ENCODE measurements at regions not wholly inside any gene's neighbourhood (a gene's known extent, or its start where the extent isn't known, plus 50 kb on each side); places are given as distances from the start of the nearest gene placed in this dataset.

DNA sequence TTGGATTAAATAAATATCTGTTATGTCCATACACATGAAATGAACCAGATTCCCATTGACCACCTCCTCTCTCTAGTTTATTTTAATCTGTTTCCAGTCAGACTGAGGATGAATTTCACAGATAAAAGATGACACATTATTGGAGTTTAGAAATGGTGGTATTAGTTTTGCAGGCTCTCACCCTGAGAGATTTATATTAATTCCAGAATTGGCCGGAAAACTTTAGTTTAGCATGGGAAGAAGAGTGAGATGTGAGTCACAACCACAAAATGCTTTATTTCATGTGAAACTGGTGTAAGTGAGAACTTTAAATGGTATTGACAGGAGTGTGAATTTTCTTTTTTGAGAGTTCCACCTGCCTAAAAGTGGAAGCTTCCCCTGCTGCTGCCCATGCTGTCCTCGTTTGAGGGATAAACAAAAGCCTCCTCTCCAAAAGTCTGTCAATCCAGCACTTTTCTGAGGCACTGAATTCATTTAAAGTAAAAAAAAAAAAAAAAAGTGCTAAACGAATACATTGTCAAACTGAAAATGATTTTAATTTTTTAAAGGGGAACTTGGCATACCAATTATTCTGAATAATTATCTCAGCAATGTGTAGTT lies 65.1 kb upstream of the EPHA3 start:
- Histone ChIP-seq H4K12ac (ENCODE audit: low read depth, low read length) (no peak overlapping the region), H2BK12ac (ENCODE audit: low read length) (no peak overlapping the region), H3K4me2 (ENCODE audit: low read length) (no peak overlapping the region), H3K4me1 (ENCODE audit: control insufficient read depth in 1 of 2, insufficient read depth in 2 of 2, low read length in 2 of 2) (no peaks in the 10 kb centered on the region), H3K9ac (ENCODE audit: low read length) (no peak overlapping the region), H4K91ac (ENCODE audit: low read depth, low read length) (no peak overlapping the region), H3K4ac (ENCODE audit: low read depth, low read length) (no peak overlapping the region), H3K9me3 (ENCODE audit: insufficient read depth, low read depth, low read length) (no peaks in the 10 kb centered on the region), H3K27me3 (ENCODE audit: insufficient read depth, low read length) (no peaks in the 10 kb centered on the region), H2BK5ac (ENCODE audit: low read depth, low read length, poor library complexity) (no peak overlapping the region), H2AFZ (ENCODE audit: insufficient read depth, low read length, poor library complexity) (no peak overlapping the region), H3K18ac (ENCODE audit: low read length) (no peak overlapping the region), H3K27ac (ENCODE audit: low read depth, low read length) (no peak overlapping the region), H3K14ac (ENCODE audit: low read length) (no peak overlapping the region), H3K79me1 (ENCODE audit: low read length) (no peaks in the 10 kb centered on the region), H4K8ac (ENCODE audit: low read depth, low read length) (no peak overlapping the region), H2AK5ac (ENCODE audit: low read length) (no peak overlapping the region), H2BK120ac (ENCODE audit: insufficient read depth, low read length, poor library complexity) (no peak overlapping the region), H3K79me2 (ENCODE audit: control insufficient read depth, insufficient read depth, low read length, poor library complexity) (no peaks in the 10 kb centered on the region), H3K4me3 (ENCODE audit: low read depth, low read length) (no peak overlapping the region), H3K23ac (ENCODE audit: low read length) (no peak overlapping the region), H3K36me3 (ENCODE audit: control insufficient read depth in 1 of 2, insufficient read depth in 2 of 2, low read length in 2 of 2) (no peaks in the 10 kb centered on the region)
- no peak for DNase-seq
- WGBS (ENCODE audit: extremely low coverage, insufficient coverage, insufficient read length), result no CpG with 5 or more reads among the region's 3 CpGs

- no peaks in the 10 kb centered on the region for H3K4me1 ChIP-seq (ENCODE audit: control insufficient read depth in 1 of 2, insufficient read depth in 2 of 2, low read length in 2 of 2)
- H3K9me3 ChIP-seq (ENCODE audit: insufficient read depth, low read depth, low read length), result no peaks in the 10 kb centered on the region
- no peak overlapping the region for H3K27ac ChIP-seq (ENCODE audit: low read depth, low read length)
- no peaks in the 10 kb centered on the region for H3K79me2 ChIP-seq (ENCODE audit: control insufficient read depth, insufficient read depth, low read length, poor library complexity)
- H3K36me3 ChIP-seq (ENCODE audit: control insufficient read depth in 1 of 2, insufficient read depth in 2 of 2, low read length in 2 of 2), result no peaks in the 10 kb centered on the region
- no CpG with 5 or more reads among the region's 6 CpGs for WGBS (ENCODE audit: extremely low coverage, insufficient coverage, insufficient read length)
- no peak overlapping the region for H3K9ac ChIP-seq (ENCODE audit: low read length)
- no peak overlapping the region for H3K18ac ChIP-seq (ENCODE audit: low read length)
- H3K4me2 ChIP-seq (ENCODE audit: low read length), result no peak overlapping the region
- no peak overlapping the region for H2BK12ac ChIP-seq (ENCODE audit: low read length)
- no peaks in the 10 kb centered on the region for H3K79me1 ChIP-seq (ENCODE audit: low read length)
- no peak overlapping the region for H3K14ac ChIP-seq (ENCODE audit: low read length)
- H4K91ac ChIP-seq (ENCODE audit: low read depth, low read length), result no peak overlapping the region
- H2AFZ ChIP-seq (ENCODE audit: insufficient read depth, low read length, poor library complexity), result no peak overlapping the region
- DNase-seq, result no peak
- H3K27me3 ChIP-seq (ENCODE audit: insufficient read depth, low read length), result no peaks in the 10 kb centered on the region
- H2BK5ac ChIP-seq (ENCODE audit: low read depth, low read length, poor library complexity), result no peak overlapping the region
- H4K12ac ChIP-seq (ENCODE audit: low read depth, low read length), result no peak overlapping the region
- no peak overlapping the region for H4K8ac ChIP-seq (ENCODE audit: low read depth, low read length)
- H3K23ac ChIP-seq (ENCODE audit: low read length), result no peak overlapping the region
- H3K4me3 ChIP-seq (ENCODE audit: low read depth, low read length), result no peak overlapping the region
- H3K4ac ChIP-seq (ENCODE audit: low read depth, low read length), result no peak overlapping the region
- H2BK120ac ChIP-seq (ENCODE audit: insufficient read depth, low read length, poor library complexity), result no peak overlapping the region
- no peak overlapping the region for H2AK5ac ChIP-seq (ENCODE audit: low read length)
Observed at GRCh38 chr3:89043406-89043932, 64.0 kb upstream of the EPHA3 start.

DNA sequence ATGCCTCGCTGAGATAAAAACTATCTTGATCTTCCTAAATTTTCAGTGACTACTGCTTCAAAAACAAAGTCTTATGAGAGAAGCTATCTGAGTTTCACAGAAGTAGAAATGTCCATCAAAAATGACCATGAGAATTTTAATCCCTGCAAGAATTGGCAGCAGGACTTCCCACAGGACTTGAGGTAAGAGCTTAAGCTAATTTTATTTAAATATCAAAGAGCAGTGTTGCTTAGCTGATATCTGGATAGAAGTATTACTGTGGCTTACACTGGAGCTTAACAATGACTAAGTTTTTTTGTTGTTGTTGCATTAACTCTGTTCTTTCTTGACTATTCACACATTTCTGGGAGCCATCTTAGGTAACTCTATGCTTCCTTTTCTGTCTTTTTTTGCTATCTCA lies 60.8 kb upstream of the EPHA3 start:
- no peak for DNase-seq
- no peaks in the 10 kb centered on the region for H3K9me3 ChIP-seq (ENCODE audit: insufficient read depth, low read depth, low read length)
- no peak overlapping the region for H3K18ac ChIP-seq (ENCODE audit: low read length)
- no peak overlapping the region for H2BK12ac ChIP-seq (ENCODE audit: low read length)
- no peak overlapping the region for H4K8ac ChIP-seq (ENCODE audit: low read depth, low read length)
- H4K91ac ChIP-seq (ENCODE audit: low read depth, low read length), result no peak overlapping the region
- H2BK120ac ChIP-seq (ENCODE audit: insufficient read depth, low read length, poor library complexity), result no peak overlapping the region
- H4K12ac ChIP-seq (ENCODE audit: low read depth, low read length), result no peak overlapping the region
- no CpG with 5 or more reads among the region's 1 CpG for WGBS (ENCODE audit: extremely low coverage, insufficient coverage, insufficient read length)
- no peak overlapping the region for H3K4me2 ChIP-seq (ENCODE audit: low read length)
- H3K79me1 ChIP-seq (ENCODE audit: low read length), result no peaks in the 10 kb centered on the region
- no peak overlapping the region for H3K23ac ChIP-seq (ENCODE audit: low read length)
- H3K27me3 ChIP-seq (ENCODE audit: insufficient read depth, low read length), result no peaks in the 10 kb centered on the region
- H3K27ac ChIP-seq (ENCODE audit: low read depth, low read length), result no peak overlapping the region
- no peak overlapping the region for H2AFZ ChIP-seq (ENCODE audit: insufficient read depth, low read length, poor library complexity)
- H3K36me3 ChIP-seq (ENCODE audit: control insufficient read depth in 1 of 2, insufficient read depth in 2 of 2, low read length in 2 of 2), result no peaks in the 10 kb centered on the region
- H2BK5ac ChIP-seq (ENCODE audit: low read depth, low read length, poor library complexity), result no peak overlapping the region
- H3K79me2 ChIP-seq (ENCODE audit: control insufficient read depth, insufficient read depth, low read length, poor library complexity), result no peaks in the 10 kb centered on the region
- H3K4me3 ChIP-seq (ENCODE audit: low read depth, low read length), result no peak overlapping the region
- H2AK5ac ChIP-seq (ENCODE audit: low read length), result no peak overlapping the region
- no peak overlapping the region for H3K14ac ChIP-seq (ENCODE audit: low read length)
- no peak overlapping the region for H3K9ac ChIP-seq (ENCODE audit: low read length)
- H3K4ac ChIP-seq (ENCODE audit: low read depth, low read length), result no peak overlapping the region
- H3K4me1 ChIP-seq (ENCODE audit: control insufficient read depth in 1 of 2, insufficient read depth in 2 of 2, low read length in 2 of 2), result no peaks in the 10 kb centered on the region

- Histone ChIP-seq H3K9ac (ENCODE audit: low read length) (no peak overlapping the region), H3K14ac (ENCODE audit: low read length) (no peak overlapping the region), H3K23ac (ENCODE audit: low read length) (no peak overlapping the region), H2AFZ (ENCODE audit: insufficient read depth, low read length, poor library complexity) (no peak overlapping the region), H3K4me1 (ENCODE audit: control insufficient read depth in 1 of 2, insufficient read depth in 2 of 2, low read length in 2 of 2) (no peaks in the 10 kb centered on the region), H3K4me2 (ENCODE audit: low read length) (no peak overlapping the region), H3K79me1 (ENCODE audit: low read length) (no peaks in the 10 kb centered on the region), H3K27me3 (ENCODE audit: insufficient read depth, low read length) (no peaks in the 10 kb centered on the region), H4K91ac (ENCODE audit: low read depth, low read length) (no peak overlapping the region), H2BK5ac (ENCODE audit: low read depth, low read length, poor library complexity) (no peak overlapping the region), H3K36me3 (ENCODE audit: control insufficient read depth in 1 of 2, insufficient read depth in 2 of 2, low read length in 2 of 2) (no peaks in the 10 kb centered on the region), H4K8ac (ENCODE audit: low read depth, low read length) (no peak overlapping the region), H2BK12ac (ENCODE audit: low read length) (no peak overlapping the region), H3K4ac (ENCODE audit: low read depth, low read length) (no peak overlapping the region), H2BK120ac (ENCODE audit: insufficient read depth, low read length, poor library complexity) (no peak overlapping the region), H3K27ac (ENCODE audit: low read depth, low read length) (no peak overlapping the region), H2AK5ac (ENCODE audit: low read length) (no peak overlapping the region), H3K4me3 (ENCODE audit: low read depth, low read length) (no peak overlapping the region), H4K12ac (ENCODE audit: low read depth, low read length) (no peak overlapping the region), H3K79me2 (ENCODE audit: control insufficient read depth, insufficient read depth, low read length, poor library complexity) (no peaks in the 10 kb centered on the region), H3K18ac (ENCODE audit: low read length) (no peak overlapping the region), H3K9me3 (ENCODE audit: insufficient read depth, low read depth, low read length) (no peaks in the 10 kb centered on the region)
- DNase-seq, result no peak
- WGBS (ENCODE audit: extremely low coverage, insufficient coverage, insufficient read length), result no CpG with 5 or more reads among the region's 2 CpGs
Observed at GRCh38 chr3:89049119-89049518, 58.3 kb upstream of the EPHA3 start.

All from trophoblast cell (in vitro differentiated cells and primary cell).